Stimulated activated memory B cell treated with anti-CD40 and anti-IgM and Interleukin-4, amounts not matched to agents 10 μg/mL and 1 μg/mL and 100 μg/mL, for 72 hours (primary cell): ENCODE measurements at regions not wholly inside any gene's neighbourhood (a gene's known extent, or its start where the extent isn't known, plus 50 kb on each side); places are given as distances from the start of the nearest gene placed in this dataset.

Experiments used
- ATAC-seq: fragments of 150-1000 bp; cut with Tn5 transposase; 2 replicates; pipeline ENCODE4 v1.10.0; 2021
- H3K27ac Mint-ChIP-seq: one replicate; pipeline ENCODE4 v1.8.0; 2022; ENCODE audit warnings: mild to moderate bottlenecking, mixed read lengths
- H3K27me3 Mint-ChIP-seq: one replicate; pipeline ENCODE4 v1.8.0; 2022; ENCODE audit warnings: mixed read lengths
- H3K36me3 Mint-ChIP-seq: one replicate; pipeline ENCODE4 v1.8.0; 2022; ENCODE audit warnings: mixed read lengths
- H3K4me1 Mint-ChIP-seq: one replicate; pipeline ENCODE4 v1.8.0; 2022; ENCODE audit warnings: mixed read lengths
- H3K4me3 Mint-ChIP-seq: one replicate; pipeline ENCODE4 v1.8.0; 2022; ENCODE audit warnings: mild to moderate bottlenecking, moderate library complexity, mixed read lengths
- H3K9me3 Mint-ChIP-seq: one replicate; pipeline ENCODE4 v1.8.0; 2022; ENCODE audit warnings: mixed read lengths

DNA sequence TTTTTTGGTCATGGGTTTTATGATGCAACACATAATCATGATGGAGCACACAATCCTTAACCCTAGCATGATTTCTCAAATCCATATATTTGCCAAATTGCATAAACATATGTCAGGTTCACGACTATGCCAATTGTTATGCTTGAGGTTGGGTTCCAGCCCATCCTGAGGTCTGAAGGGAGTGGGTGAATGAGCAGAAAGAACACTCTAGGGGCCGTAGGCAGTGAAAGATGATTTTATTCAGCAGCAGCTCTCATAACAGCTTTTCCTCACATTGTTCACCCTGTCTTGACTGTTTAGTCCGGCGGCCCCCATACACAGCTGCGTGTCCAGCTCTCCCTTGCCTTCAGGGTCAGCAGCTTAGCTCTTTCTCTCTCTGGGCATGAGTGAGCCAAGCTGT lies 627.7 kb downstream of the PLA2G4A start:
- Mint-ChIP-seq H3K9me3 (no peaks in the 10 kb centered on the region), H3K36me3 (no peaks in the 10 kb centered on the region), H3K4me1 (no peaks in the 10 kb centered on the region), H3K27ac (no peak overlapping the region), H3K4me3 (no peak overlapping the region), H3K27me3 (no peaks in the 10 kb centered on the region)
- no peak for ATAC-seq

GRCh38 chr1:187460093-187460492 lies 631.3 kb downstream of the PLA2G4A start:
- Mint-ChIP-seq H3K9me3 (peaks cover 9% of the 10 kb centered on the region), H3K27ac (no peak overlapping the region), H3K4me3 (no peak overlapping the region), H3K4me1 (no peaks in the 10 kb centered on the region), H3K27me3 (no peaks in the 10 kb centered on the region), H3K36me3 (no peaks in the 10 kb centered on the region)
- ATAC-seq: no peak

DNA sequence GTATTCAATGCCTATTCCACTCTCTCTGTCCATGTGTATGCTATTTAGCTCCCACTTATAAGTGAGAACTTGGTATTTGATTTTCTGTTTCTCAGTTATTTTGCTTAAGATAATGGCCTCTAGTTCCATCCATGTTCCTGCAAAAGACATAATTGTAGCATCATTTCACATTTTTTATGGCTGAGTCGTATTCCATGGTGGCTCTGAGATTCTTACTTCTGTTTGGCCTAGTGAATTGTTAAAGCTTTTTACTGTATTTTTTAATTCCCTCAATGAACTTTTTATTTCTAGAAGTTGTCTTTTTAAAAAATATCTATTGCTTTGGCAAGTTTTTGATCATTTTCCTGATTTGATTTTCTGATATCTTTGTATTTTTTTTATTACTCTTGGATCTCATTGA lies 635.6 kb downstream of the PLA2G4A start:
- Mint-ChIP-seq H3K4me1 (no peaks in the 10 kb centered on the region), H3K4me3 (no peak overlapping the region), H3K36me3 (no peaks in the 10 kb centered on the region), H3K9me3 (peaks cover 9% of the 10 kb centered on the region), H3K27ac (no peak overlapping the region), H3K27me3 (no peaks in the 10 kb centered on the region)
- no peak for ATAC-seq

DNA sequence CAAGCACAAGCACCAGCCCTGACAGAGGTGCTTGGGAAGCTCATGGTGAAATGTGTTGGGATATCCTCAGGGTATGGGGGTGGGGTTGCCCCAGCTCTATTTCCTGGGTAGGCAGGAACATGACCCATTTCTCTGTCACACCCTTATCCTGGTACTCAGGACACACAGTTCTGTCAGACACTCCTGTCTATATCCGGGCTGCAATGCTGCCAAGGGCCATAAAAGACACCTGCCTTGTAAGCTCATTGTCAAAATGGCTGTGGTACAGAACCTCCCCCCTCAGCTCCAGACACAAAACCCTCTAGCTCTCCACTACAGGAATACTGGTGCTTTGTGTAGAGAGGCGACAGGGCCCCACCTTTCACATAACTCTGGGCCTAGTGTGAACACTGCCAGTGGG lies 636.7 kb downstream of the PLA2G4A start:
- ATAC-seq: no peak
- no peak overlapping the region for H3K4me3 Mint-ChIP-seq
- no peak overlapping the region for H3K27ac Mint-ChIP-seq
- H3K9me3 Mint-ChIP-seq: peaks cover 9% of the 10 kb centered on the region
- no peaks in the 10 kb centered on the region for H3K4me1 Mint-ChIP-seq
- H3K36me3 Mint-ChIP-seq: no peaks in the 10 kb centered on the region
- H3K27me3 Mint-ChIP-seq: no peaks in the 10 kb centered on the region

- no peaks in the 10 kb centered on the region for H3K9me3 Mint-ChIP-seq
- H3K27ac Mint-ChIP-seq: no peak overlapping the region
- ATAC-seq: no peak
- H3K36me3 Mint-ChIP-seq: no peaks in the 10 kb centered on the region
- no peaks in the 10 kb centered on the region for H3K4me1 Mint-ChIP-seq
- H3K4me3 Mint-ChIP-seq: no peak overlapping the region
- H3K27me3 Mint-ChIP-seq: no peaks in the 10 kb centered on the region
Measured at GRCh38 chr1:187469836-187470235, 641.1 kb downstream of the PLA2G4A start.

DNA sequence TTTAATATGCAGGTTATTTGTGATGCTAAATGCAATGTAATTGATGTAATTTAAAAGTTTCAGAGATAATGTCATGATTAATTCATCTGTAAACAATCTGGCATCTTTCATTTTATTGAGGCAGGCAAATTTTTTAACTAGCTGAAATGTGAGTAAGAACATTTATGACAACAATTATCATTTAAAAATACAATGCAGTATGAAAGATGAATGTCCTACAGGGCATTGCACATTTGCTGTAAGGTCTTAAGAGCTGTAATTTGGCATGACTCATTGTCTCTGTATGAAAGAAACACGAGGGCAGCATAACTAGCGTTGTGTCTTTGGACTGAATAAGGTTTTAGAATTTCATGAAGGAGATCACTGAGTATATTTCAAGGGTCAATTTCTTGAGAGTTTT lies 642.8 kb downstream of the PLA2G4A start:
- Mint-ChIP-seq H3K27me3 (no peaks in the 10 kb centered on the region), H3K4me1 (no peaks in the 10 kb centered on the region), H3K9me3 (peaks cover 4% of the 10 kb centered on the region), H3K36me3 (no peaks in the 10 kb centered on the region), H3K4me3 (no peak overlapping the region), H3K27ac (no peak overlapping the region)
- no peak for ATAC-seq

- H3K36me3 Mint-ChIP-seq: no peaks in the 10 kb centered on the region
Measured at GRCh38 chr1:187474336-187474735, 645.6 kb downstream of the PLA2G4A start.

GRCh38 chr1:187476671-187477070 lies 647.9 kb downstream of the PLA2G4A start:
- no peak for ATAC-seq
- Mint-ChIP-seq H3K4me3 (no peak overlapping the region), H3K27me3 (no peaks in the 10 kb centered on the region), H3K4me1 (no peaks in the 10 kb centered on the region), H3K36me3 (no peaks in the 10 kb centered on the region), H3K27ac (no peak overlapping the region), H3K9me3 (peaks cover 10% of the 10 kb centered on the region)

More at GRCh38 chr1:187474336-187474735, 645.6 kb downstream of the PLA2G4A start:
- ATAC-seq: no peak
- Mint-ChIP-seq H3K27me3 (no peaks in the 10 kb centered on the region), H3K9me3 (peaks cover 10% of the 10 kb centered on the region), H3K4me3 (no peak overlapping the region), H3K4me1 (no peaks in the 10 kb centered on the region), H3K27ac (no peak overlapping the region)

DNA sequence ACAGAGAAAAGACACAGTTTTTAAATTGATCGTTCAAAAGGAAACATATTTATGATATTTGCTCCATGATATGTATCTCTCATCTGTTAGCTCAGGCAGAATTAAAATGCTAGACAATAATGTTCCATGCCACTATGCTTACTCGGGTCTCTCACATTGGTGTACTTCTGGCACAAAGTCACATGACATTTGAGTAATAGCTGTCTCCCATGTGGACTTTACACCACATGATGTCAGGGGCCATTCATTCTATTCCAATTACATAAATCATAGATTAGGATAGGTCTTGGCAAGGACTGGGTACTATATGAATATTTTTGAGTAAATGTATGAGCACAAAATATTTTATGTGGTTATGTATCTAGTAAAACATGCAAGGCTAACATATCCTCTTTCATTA lies 648.4 kb downstream of the PLA2G4A start:
- Mint-ChIP-seq H3K4me1 (no peaks in the 10 kb centered on the region), H3K4me3 (no peak overlapping the region), H3K27me3 (no peaks in the 10 kb centered on the region), H3K36me3 (no peaks in the 10 kb centered on the region), H3K9me3 (peaks cover 10% of the 10 kb centered on the region), H3K27ac (no peak overlapping the region)
- no peak for ATAC-seq

DNA sequence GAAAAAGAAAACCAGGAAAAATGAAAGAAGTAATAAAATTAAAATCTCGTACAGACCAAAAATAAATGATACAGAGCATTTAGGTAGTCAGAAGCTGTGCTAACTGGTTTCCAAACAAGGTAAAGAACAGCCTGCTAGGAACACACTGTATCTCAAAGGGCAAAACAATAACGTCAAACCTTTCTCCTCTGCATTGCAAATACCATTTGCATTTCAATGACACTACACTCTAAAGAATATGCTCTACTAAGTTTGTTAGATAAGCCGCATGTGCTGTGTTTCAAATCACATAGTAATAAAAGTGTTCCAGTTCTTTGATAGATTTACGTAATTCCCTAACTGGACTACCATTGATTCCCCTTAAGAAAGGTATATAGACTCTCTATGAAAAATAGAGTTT lies 648.8 kb downstream of the PLA2G4A start:
- H3K27ac Mint-ChIP-seq: no peak overlapping the region
- no peaks in the 10 kb centered on the region for H3K27me3 Mint-ChIP-seq
- ATAC-seq: no peak
- no peaks in the 10 kb centered on the region for H3K36me3 Mint-ChIP-seq
- H3K4me1 Mint-ChIP-seq: no peaks in the 10 kb centered on the region
- peaks cover 10% of the 10 kb centered on the region for H3K9me3 Mint-ChIP-seq
- no peak overlapping the region for H3K4me3 Mint-ChIP-seq

DNA sequence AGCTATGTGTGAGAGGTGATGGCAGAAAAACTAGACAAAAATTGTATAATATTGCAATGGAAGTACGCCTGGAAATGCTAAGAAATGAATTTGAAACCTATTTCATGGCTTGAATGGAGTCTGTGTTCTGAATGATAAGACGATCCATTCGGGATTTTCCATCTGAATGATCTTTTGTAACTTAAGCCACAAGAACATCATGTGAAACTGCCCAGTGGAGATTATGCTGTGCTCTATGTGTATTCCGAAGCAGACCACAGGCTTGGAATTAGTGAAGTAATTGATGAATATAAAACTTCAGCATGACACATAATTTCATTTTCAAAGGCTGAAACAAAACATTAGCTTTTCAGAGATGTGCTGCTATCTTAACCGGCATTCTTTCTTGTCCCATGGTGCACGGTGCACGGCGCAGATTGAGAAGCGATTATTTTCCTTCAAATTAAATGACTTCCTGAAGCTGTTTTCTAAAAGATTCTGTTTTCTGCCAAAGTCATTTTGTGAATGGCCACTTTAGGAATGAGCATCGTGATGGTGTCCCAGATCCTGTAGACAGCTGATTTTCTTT lies 652.9 kb downstream of the PLA2G4A start:
- H3K4me3 Mint-ChIP-seq: no peak overlapping the region
- H3K9me3 Mint-ChIP-seq: peaks cover 10% of the 10 kb centered on the region
- no peaks in the 10 kb centered on the region for H3K36me3 Mint-ChIP-seq

DNA sequence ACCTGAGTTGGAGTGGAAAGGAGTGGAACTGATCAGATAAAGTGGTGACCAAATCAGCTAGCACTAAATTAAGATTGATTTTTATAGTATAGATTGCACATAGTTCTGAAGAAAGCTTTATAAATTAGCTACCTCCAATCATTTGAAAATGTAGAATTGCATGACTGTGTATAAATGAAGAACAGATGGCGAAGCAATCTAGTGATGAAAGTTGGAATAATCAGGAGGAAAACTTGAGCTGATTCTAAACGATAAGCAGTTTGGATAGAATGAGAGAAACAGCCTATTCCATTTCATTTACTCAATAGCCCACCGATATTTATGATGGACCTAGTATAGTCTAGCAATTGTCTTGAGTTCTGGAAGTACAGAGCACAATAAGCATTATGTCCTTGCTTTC lies 661.5 kb downstream of the PLA2G4A start:
- H3K36me3 Mint-ChIP-seq: no peaks in the 10 kb centered on the region
- no peaks in the 10 kb centered on the region for H3K4me1 Mint-ChIP-seq
- no peaks in the 10 kb centered on the region for H3K27me3 Mint-ChIP-seq
- H3K9me3 Mint-ChIP-seq: no peaks in the 10 kb centered on the region
- H3K4me3 Mint-ChIP-seq: no peak overlapping the region
- no peak overlapping the region for H3K27ac Mint-ChIP-seq
- ATAC-seq: no peak

More for the DNA sequence above, 652.9 kb downstream of the PLA2G4A start:
- H3K4me1 Mint-ChIP-seq: no peaks in the 10 kb centered on the region
- no peaks in the 10 kb centered on the region for H3K27me3 Mint-ChIP-seq
- ATAC-seq: no peak
- no peak overlapping the region for H3K27ac Mint-ChIP-seq

- Mint-ChIP-seq H3K27me3 (no peaks in the 10 kb centered on the region), H3K27ac (no peak overlapping the region), H3K4me1 (no peaks in the 10 kb centered on the region), H3K36me3 (no peaks in the 10 kb centered on the region), H3K4me3 (no peak overlapping the region), H3K9me3 (no peaks in the 10 kb centered on the region)
- no peak for ATAC-seq
Measured at GRCh38 chr1:187491082-187491720, 662.5 kb downstream of the PLA2G4A start.

GRCh38 chr1:187498028-187498427 lies 669.3 kb downstream of the PLA2G4A start:
- Mint-ChIP-seq H3K4me3 (no peak overlapping the region), H3K36me3 (no peaks in the 10 kb centered on the region), H3K27me3 (no peaks in the 10 kb centered on the region), H3K4me1 (no peaks in the 10 kb centered on the region), H3K9me3 (peaks cover 5% of the 10 kb centered on the region), H3K27ac (no peak overlapping the region)
- ATAC-seq: no peak

DNA sequence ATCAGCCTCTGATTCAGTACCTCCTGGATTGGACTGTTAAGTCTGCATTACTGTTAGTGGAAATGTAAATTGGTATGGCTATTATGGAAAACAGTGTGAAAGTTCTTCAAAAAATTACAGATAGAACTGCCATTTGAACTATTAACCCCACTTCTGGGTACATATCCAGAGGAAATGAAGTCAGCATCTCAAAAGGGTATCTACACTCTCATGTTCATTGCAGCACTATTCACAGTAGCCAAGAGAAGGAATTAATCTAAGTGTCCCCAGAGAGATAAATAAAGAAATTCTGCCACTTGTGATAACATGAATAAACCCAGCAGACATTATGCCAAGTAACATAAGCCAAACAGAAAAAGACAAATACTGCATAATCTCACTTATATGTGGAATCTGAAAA lies 676.0 kb downstream of the PLA2G4A start:
- H3K4me3 Mint-ChIP-seq: no peak overlapping the region
- peaks cover 9% of the 10 kb centered on the region for H3K9me3 Mint-ChIP-seq
- no peak for ATAC-seq
- no peak overlapping the region for H3K27ac Mint-ChIP-seq
- no peaks in the 10 kb centered on the region for H3K27me3 Mint-ChIP-seq
- no peaks in the 10 kb centered on the region for H3K4me1 Mint-ChIP-seq
- H3K36me3 Mint-ChIP-seq: no peaks in the 10 kb centered on the region

- Mint-ChIP-seq H3K4me3 (no peak overlapping the region), H3K36me3 (no peaks in the 10 kb centered on the region), H3K4me1 (no peaks in the 10 kb centered on the region)
Measured at GRCh38 chr1:187509091-187509490, 680.3 kb downstream of the PLA2G4A start.

More at GRCh38 chr1:187509091-187509490, 680.3 kb downstream of the PLA2G4A start:
- H3K27me3 Mint-ChIP-seq: no peaks in the 10 kb centered on the region
- no peak overlapping the region for H3K27ac Mint-ChIP-seq
- peaks cover 14% of the 10 kb centered on the region for H3K9me3 Mint-ChIP-seq
- no peak for ATAC-seq
